ENCODE measurements at regions not wholly inside any gene's neighbourhood (a gene's known extent, or its start where the extent isn't known, plus 50 kb on each side); places are given as distances from the start of the nearest gene placed in this dataset.

DNA sequence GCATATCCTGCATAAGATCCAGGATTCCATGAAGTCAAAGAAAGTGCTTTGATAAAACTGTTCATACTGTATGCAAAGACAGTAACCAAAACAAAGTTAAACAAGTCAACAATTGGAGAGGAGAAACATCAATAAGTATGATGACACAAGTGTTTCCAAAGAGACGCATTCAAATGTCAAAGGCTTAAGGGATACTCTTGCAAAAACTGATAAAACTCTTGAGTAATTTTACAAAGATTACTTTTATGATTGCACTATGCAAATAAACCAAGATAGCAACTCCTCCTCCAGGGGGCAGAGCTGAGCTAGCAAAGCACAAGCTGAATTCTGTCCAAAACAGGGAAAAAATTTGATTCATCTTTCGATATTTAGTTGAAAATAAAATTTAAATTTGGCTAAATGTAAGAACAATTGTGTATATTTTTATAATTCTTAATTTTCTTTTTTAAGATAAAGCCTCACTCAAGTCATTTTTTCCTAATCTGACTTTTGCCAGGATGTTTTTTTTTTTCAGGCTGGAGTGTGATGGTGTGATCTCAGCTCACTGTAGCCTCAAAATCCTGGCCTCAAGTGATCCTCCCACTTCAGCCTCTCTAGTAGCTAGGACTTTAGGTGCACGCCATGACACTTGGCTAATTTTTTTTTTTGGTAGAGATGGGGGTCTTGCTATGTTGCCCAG lies 84.0 kb downstream of the MZT1 start:
- H3K4me2 ChIP-seq (ENCODE audit: low read depth, low read length), result no peak overlapping the region
- H3K4me1 ChIP-seq (ENCODE audit: insufficient read depth, low read length), result no peaks in the 10 kb centered on the region
- in situ Hi-C loops (cut with HindIII; ENCODE audit: extremely low pct_ligation_motif_present, low pct_unique_long_range_greater_than_20kb), result no loop called here
- no peak overlapping the region for H3K9ac ChIP-seq (ENCODE audit: insufficient read depth, low read depth, low read length)
- intact Hi-C loops (cut with micrococcal nuclease; ENCODE audit: unreplicated experiment), result loop anchor here (5.0 kb wide), 1 partner anchor 54 kb away; no protein-coding TSS in a partner anchor
- H3K4me3 ChIP-seq (replicated peaks in 1 of 3; ENCODE audit: insufficient read depth in 1 of 3, low read depth in 2 of 3, low read length in 3 of 3), result no peak overlapping the region
- 5% methylated on average over 3 of the region's 3 CpGs for WGBS (ENCODE audit: low lambda C conversion rate)
- peak; percentile 72 for ATAC-seq
- peak; percentile 41 for DNase-seq (ENCODE audit: low spot score)
- peak; percentile 32 for FAIRE-seq
- BruUV-seq (replicated peaks), result no TSS peak
- H3K27me3 ChIP-seq (ENCODE audit: control insufficient read depth in 1 of 2, insufficient read depth in 2 of 2, low read length in 2 of 2), result no peaks in the 10 kb centered on the region; a peak in 1 of 5 replicates
- ChIA-PET CTCF (ENCODE audit: low intra/inter-chr PET ratio, low total read pairs) (interaction anchor here (0.6 kb wide), 2 partner anchors 252 to 1138 kb away, joined by 3 to 4 read pairs; no protein-coding TSS in a partner anchor), POLR2A (no interaction called here)
- H4K20me1 ChIP-seq (ENCODE audit: insufficient read depth, low read length), result no peaks in the 10 kb centered on the region
- no peak overlapping the region for H2AFZ ChIP-seq (ENCODE audit: low read length)
- H3K79me2 ChIP-seq (ENCODE audit: insufficient read depth, low read length), result no peaks in the 10 kb centered on the region
- H3K36me3 ChIP-seq (replicated peaks in 1 of 2; ENCODE audit: control insufficient read depth in 1 of 2, insufficient read depth in 2 of 2, low read length in 2 of 2), result no peaks in the 10 kb centered on the region
- no peaks in the 10 kb centered on the region for H3K9me3 ChIP-seq (ENCODE audit: low read length)
- no peak overlapping the region for H3K27ac ChIP-seq (ENCODE audit: extremely low read length, insufficient read depth, low read length)
- TF ChIP-seq, protein P1, sequence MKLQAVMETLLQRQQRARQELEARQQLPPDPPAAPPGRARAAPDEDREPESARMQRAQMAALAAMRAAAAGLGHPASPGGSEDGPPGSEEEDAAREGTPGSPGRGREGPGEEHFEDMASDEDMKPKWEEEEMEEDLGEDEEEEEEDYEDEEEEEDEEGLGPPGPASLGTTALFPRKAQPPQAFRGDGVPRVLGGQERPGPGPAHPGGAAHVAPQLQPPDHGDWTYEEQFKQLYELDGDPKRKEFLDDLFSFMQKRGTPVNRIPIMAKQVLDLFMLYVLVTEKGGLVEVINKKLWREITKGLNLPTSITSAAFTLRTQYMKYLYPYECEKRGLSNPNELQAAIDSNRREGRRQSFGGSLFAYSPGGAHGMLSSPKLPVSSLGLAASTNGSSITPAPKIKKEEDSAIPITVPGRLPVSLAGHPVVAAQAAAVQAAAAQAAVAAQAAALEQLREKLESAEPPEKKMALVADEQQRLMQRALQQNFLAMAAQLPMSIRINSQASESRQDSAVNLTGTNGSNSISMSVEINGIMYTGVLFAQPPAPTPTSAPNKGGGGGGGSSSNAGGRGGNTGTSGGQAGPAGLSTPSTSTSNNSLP (IDR thresholded peaks at IDR 0.05; ENCODE audit: low read depth, low read length), result peak; percentile 49; the same call in 1 of the 2 replicates
- TF ChIP-seq CTCF (CRISPR knock-in tag; IDR thresholded peaks at IDR 0.05), result peak; percentile 26; the same call in 1 of the 2 replicates
- TF ChIP-seq SCMH1 (CRISPR knock-in tag; IDR thresholded peaks at IDR 0.05; ENCODE audit: borderline replicate concordance), result no peak
- TF ChIP-seq ZNF343 (CRISPR knock-in tag; IDR thresholded peaks at IDR 0.05), result no peak
- TF ChIP-seq STAG1 (CRISPR knock-in tag; IDR thresholded peaks at IDR 0.05), result peak; percentile 20; the same call in 1 of the 2 replicates
- 0 out of 2 replicates have a peak, but pooled peaks have one; percentile 4 for TF ChIP-seq SMC3 (IDR thresholded peaks at IDR 0.05; ENCODE audit: low read length)
- TF ChIP-seq, protein P2, sequence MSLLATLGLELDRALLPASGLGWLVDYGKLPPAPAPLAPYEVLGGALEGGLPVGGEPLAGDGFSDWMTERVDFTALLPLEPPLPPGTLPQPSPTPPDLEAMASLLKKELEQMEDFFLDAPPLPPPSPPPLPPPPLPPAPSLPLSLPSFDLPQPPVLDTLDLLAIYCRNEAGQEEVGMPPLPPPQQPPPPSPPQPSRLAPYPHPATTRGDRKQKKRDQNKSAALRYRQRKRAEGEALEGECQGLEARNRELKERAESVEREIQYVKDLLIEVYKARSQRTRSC (CRISPR knock-in tag; IDR thresholded peaks at IDR 0.05; ENCODE audit: low read depth), result no peak
